ENCODE measurements at regions not wholly inside any gene's neighbourhood (a gene's known extent, or its start where the extent isn't known, plus 50 kb on each side); places are given as distances from the start of the nearest gene placed in this dataset.

GRCh38 chr12:28938056-28938455 lies 211.0 kb upstream of the FAR2 start:
- Mint-ChIP-seq H3K27ac (no peak overlapping the region), H3K9me3 (no peaks in the 10 kb centered on the region), H3K27me3 (ENCODE audit: low read depth in 3 of 3) (peaks cover 0 to 5% (median 0%) of the 10 kb centered on the region in 3 donors), H3K4me3 (no peak overlapping the region), H3K4me1 (no peaks in the 10 kb centered on the region), H3K36me3 (no peaks in the 10 kb centered on the region)
- DNase-seq: no peak

- Mint-ChIP-seq H3K4me3 (no peak overlapping the region), H3K36me3 (no peaks in the 10 kb centered on the region), H3K27ac (no peak overlapping the region), H3K4me1 (no peaks in the 10 kb centered on the region), H3K27me3 (ENCODE audit: low read depth in 3 of 3) (peaks cover 0 to 5% (median 0%) of the 10 kb centered on the region in 3 donors), H3K9me3 (no peaks in the 10 kb centered on the region)
- DNase-seq: no peak
Observed at GRCh38 chr12:28938581-28939235, 210.4 kb upstream of the FAR2 start.

GRCh38 chr12:28939427-28939826 lies 209.7 kb upstream of the FAR2 start:
- DNase-seq: no peak
- Mint-ChIP-seq H3K4me1 (no peaks in the 10 kb centered on the region), H3K9me3 (no peaks in the 10 kb centered on the region), H3K4me3 (no peak overlapping the region), H3K27me3 (ENCODE audit: low read depth in 3 of 3) (peaks cover 0 to 5% (median 0%) of the 10 kb centered on the region in 3 donors), H3K27ac (no peak overlapping the region), H3K36me3 (no peaks in the 10 kb centered on the region)

GRCh38 chr12:28941248-28941647 lies 207.8 kb upstream of the FAR2 start:
- DNase-seq: no peak
- no peak overlapping the region for H3K27ac Mint-ChIP-seq
- no peaks in the 10 kb centered on the region for H3K36me3 Mint-ChIP-seq
- H3K4me1 Mint-ChIP-seq: no peaks in the 10 kb centered on the region
- H3K4me3 Mint-ChIP-seq: no peak overlapping the region
- peaks cover 0 to 3% (median 0%) of the 10 kb centered on the region in 3 donors for H3K27me3 Mint-ChIP-seq (ENCODE audit: low read depth in 3 of 3)
- H3K9me3 Mint-ChIP-seq: peaks cover 0 to 6% (median 0%) of the 10 kb centered on the region in 6 donors

GRCh38 chr12:28946361-28946760 lies 202.7 kb upstream of the FAR2 start:
- Mint-ChIP-seq H3K27me3 (ENCODE audit: low read depth in 3 of 3) (no peaks in the 10 kb centered on the region), H3K27ac (no peak overlapping the region), H3K9me3 (peaks cover 0 to 6% (median 0%) of the 10 kb centered on the region in 6 donors), H3K36me3 (no peaks in the 10 kb centered on the region), H3K4me3 (no peak overlapping the region), H3K4me1 (no peaks in the 10 kb centered on the region)
- no peak for DNase-seq

GRCh38 chr12:28948685-28949084 lies 200.4 kb upstream of the FAR2 start:
- no peaks in the 10 kb centered on the region for H3K27me3 Mint-ChIP-seq (ENCODE audit: low read depth in 3 of 3)
- no peaks in the 10 kb centered on the region for H3K36me3 Mint-ChIP-seq
- H3K27ac Mint-ChIP-seq: no peak overlapping the region
- peaks cover 0 to 6% (median under 1%) of the 10 kb centered on the region in 6 donors for H3K9me3 Mint-ChIP-seq
- no peak for DNase-seq
- no peak overlapping the region for H3K4me3 Mint-ChIP-seq
- H3K4me1 Mint-ChIP-seq: no peaks in the 10 kb centered on the region

GRCh38 chr12:28949184-28949583 lies 199.9 kb upstream of the FAR2 start:
- H3K27me3 Mint-ChIP-seq (ENCODE audit: low read depth in 3 of 3): no peaks in the 10 kb centered on the region
- H3K4me1 Mint-ChIP-seq: no peaks in the 10 kb centered on the region
- H3K36me3 Mint-ChIP-seq: no peaks in the 10 kb centered on the region
- DNase-seq: no peak
- no peak overlapping the region for H3K4me3 Mint-ChIP-seq
- H3K27ac Mint-ChIP-seq: no peak overlapping the region
- peaks cover 0 to 6% (median under 1%) of the 10 kb centered on the region in 6 donors for H3K9me3 Mint-ChIP-seq

- Mint-ChIP-seq H3K27me3 (ENCODE audit: low read depth in 3 of 3) (peaks cover 0 to 1% (median 0%) of the 10 kb centered on the region in 3 donors), H3K27ac (no peak overlapping the region), H3K36me3 (no peaks in the 10 kb centered on the region), H3K4me3 (no peak overlapping the region), H3K4me1 (no peaks in the 10 kb centered on the region), H3K9me3 (peaks cover 0 to 6% (median 2%) of the 10 kb centered on the region in 6 donors)
- DNase-seq: no peak
Observed at GRCh38 chr12:28950049-28950448, 199.0 kb upstream of the FAR2 start.

GRCh38 chr12:28951935-28952334 lies 197.1 kb upstream of the FAR2 start:
- Mint-ChIP-seq H3K4me3 (no peak overlapping the region), H3K4me1 (no peaks in the 10 kb centered on the region), H3K27me3 (ENCODE audit: low read depth in 3 of 3) (peaks cover 0 to 2% (median 0%) of the 10 kb centered on the region in 3 donors), H3K9me3 (peaks cover 0 to 6% (median 0%) of the 10 kb centered on the region in 6 donors), H3K27ac (no peak overlapping the region), H3K36me3 (no peaks in the 10 kb centered on the region)
- DNase-seq: no peak

GRCh38 chr12:28954333-28954732 lies 194.7 kb upstream of the FAR2 start:
- H3K36me3 Mint-ChIP-seq: no peaks in the 10 kb centered on the region
- H3K27ac Mint-ChIP-seq: no peak overlapping the region
- no peaks in the 10 kb centered on the region for H3K4me1 Mint-ChIP-seq
- H3K4me3 Mint-ChIP-seq: no peak overlapping the region
- H3K27me3 Mint-ChIP-seq (ENCODE audit: low read depth in 3 of 3): peaks cover 0 to 2% (median 0%) of the 10 kb centered on the region in 3 donors
- DNase-seq: no peak
- peaks cover 0 to 6% (median 0%) of the 10 kb centered on the region in 6 donors for H3K9me3 Mint-ChIP-seq

GRCh38 chr12:28955491-28955890 lies 193.6 kb upstream of the FAR2 start:
- no peak for DNase-seq
- Mint-ChIP-seq H3K27me3 (ENCODE audit: low read depth in 3 of 3) (peaks cover 0 to 2% (median 0%) of the 10 kb centered on the region in 3 donors), H3K36me3 (no peaks in the 10 kb centered on the region), H3K27ac (no peak overlapping the region), H3K9me3 (peaks cover 0 to 6% (median under 1%) of the 10 kb centered on the region in 6 donors), H3K4me3 (no peak overlapping the region), H3K4me1 (no peaks in the 10 kb centered on the region)

GRCh38 chr12:28955931-28956330 lies 193.1 kb upstream of the FAR2 start:
- H3K27me3 Mint-ChIP-seq (ENCODE audit: low read depth in 3 of 3): peaks cover 0 to 2% (median 0%) of the 10 kb centered on the region in 3 donors
- no peak overlapping the region for H3K4me3 Mint-ChIP-seq
- no peak overlapping the region for H3K27ac Mint-ChIP-seq

GRCh38 chr12:28958553-28959195 lies 190.4 kb upstream of the FAR2 start:
- Mint-ChIP-seq H3K27me3 (ENCODE audit: low read depth in 3 of 3) (peaks cover 0 to 2% (median 2%) of the 10 kb centered on the region in 3 donors), H3K27ac (no peak overlapping the region), H3K36me3 (no peaks in the 10 kb centered on the region), H3K4me3 (no peak overlapping the region), H3K9me3 (peaks cover 0 to 7% (median under 1%) of the 10 kb centered on the region in 6 donors), H3K4me1 (no peaks in the 10 kb centered on the region)
- DNase-seq: no peak

More at GRCh38 chr12:28955931-28956330, 193.1 kb upstream of the FAR2 start:
- peaks cover 0 to 6% (median under 1%) of the 10 kb centered on the region in 6 donors for H3K9me3 Mint-ChIP-seq
- no peaks in the 10 kb centered on the region for H3K4me1 Mint-ChIP-seq
- no peak for DNase-seq
- no peaks in the 10 kb centered on the region for H3K36me3 Mint-ChIP-seq

GRCh38 chr12:28961948-28962384 lies 187.1 kb upstream of the FAR2 start:
- Mint-ChIP-seq H3K27ac (no peak overlapping the region), H3K27me3 (ENCODE audit: low read depth in 3 of 3) (peaks cover 0 to 2% (median 0%) of the 10 kb centered on the region in 3 donors), H3K4me3 (no peak overlapping the region), H3K4me1 (no peaks in the 10 kb centered on the region), H3K36me3 (no peaks in the 10 kb centered on the region), H3K9me3 (peaks cover 0 to 3% (median under 1%) of the 10 kb centered on the region in 6 donors)
- no peak for DNase-seq
